ENCODE measurements at regions not wholly inside any gene's neighbourhood (a gene's known extent, or its start where the extent isn't known, plus 50 kb on each side); places are given as distances from the start of the nearest gene placed in this dataset.

DNA sequence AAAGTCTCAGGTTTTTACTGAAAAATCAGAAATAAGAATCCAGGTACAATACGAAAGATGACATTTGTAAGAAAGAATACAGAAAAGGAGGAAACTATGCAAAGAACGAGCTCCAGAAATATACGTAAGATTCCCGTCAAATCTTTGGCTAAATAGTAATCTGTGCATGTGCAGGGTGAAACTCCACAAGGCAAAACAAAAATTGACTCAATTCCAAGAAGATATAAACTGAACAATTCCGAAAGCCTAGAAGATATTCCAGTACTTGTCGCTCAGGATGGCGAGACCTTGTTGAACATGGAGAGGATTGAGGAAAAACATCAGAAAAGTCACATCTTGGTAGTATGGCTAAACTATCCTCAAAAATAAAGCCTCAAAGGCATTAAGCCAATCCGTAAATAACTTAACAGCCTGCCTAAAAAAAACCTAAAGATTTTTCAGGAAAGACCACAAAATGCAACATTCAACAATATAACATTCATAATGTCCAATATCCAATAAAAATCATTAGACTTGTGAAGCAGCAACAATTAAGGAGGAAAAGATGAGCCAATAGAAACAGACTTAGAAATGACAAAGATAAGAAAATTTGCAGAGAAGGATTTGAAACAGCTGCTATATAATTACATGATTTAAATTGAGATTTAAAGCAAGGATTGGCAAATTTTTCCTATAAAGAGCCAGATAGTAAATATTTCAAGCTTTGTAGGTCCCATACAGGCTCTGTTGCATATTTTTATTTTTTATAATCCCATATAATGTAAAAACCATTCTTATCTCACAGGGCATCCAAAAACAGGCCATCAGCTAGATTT, 166.4 kb upstream of the UBASH3B start:
- TF ChIP-seq, protein P1, sequence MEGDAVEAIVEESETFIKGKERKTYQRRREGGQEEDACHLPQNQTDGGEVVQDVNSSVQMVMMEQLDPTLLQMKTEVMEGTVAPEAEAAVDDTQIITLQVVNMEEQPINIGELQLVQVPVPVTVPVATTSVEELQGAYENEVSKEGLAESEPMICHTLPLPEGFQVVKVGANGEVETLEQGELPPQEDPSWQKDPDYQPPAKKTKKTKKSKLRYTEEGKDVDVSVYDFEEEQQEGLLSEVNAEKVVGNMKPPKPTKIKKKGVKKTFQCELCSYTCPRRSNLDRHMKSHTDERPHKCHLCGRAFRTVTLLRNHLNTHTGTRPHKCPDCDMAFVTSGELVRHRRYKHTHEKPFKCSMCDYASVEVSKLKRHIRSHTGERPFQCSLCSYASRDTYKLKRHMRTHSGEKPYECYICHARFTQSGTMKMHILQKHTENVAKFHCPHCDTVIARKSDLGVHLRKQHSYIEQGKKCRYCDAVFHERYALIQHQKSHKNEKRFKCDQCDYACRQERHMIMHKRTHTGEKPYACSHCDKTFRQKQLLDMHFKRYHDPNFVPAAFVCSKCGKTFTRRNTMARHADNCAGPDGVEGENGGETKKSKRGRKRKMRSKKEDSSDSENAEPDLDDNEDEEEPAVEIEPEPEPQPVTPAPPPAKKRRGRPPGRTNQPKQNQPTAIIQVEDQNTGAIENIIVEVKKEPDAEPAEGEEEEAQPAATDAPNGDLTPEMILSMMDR (IDR thresholded peaks at IDR 0.05; ENCODE audit: control insufficient read depth, extremely low read depth, insufficient read depth): no peak
- H3K4me3 ChIP-seq (ENCODE audit: low read depth, low read length): no peak overlapping the region
- DNase-seq (ENCODE audit: low read depth): no peak

DNA sequence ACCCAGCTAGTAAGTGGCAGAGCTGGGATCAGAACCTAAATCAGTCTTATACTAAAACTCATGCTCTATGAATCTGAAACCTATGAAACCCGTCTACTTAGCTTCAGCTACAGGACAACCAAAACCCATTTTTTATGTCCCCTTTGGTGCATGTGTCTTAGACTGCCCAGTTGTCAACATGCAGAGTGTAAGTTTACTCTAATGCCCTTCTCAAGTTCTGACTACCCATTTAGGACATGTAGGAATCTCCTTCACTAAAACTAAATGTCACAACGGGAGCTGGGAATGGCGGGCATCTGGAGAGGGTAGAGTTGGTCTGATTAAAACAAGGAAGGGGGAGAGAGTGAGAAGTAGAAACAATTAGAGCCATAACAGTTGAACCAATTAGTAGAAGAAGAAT, 167.9 kb upstream of the UBASH3B start:
- no peak overlapping the region for H3K4me3 ChIP-seq (ENCODE audit: low read depth, low read length)
- no peak for DNase-seq (ENCODE audit: low read depth)
- TF ChIP-seq, protein P1 (IDR thresholded peaks at IDR 0.05; ENCODE audit: control insufficient read depth, extremely low read depth, insufficient read depth): no peak

DNA sequence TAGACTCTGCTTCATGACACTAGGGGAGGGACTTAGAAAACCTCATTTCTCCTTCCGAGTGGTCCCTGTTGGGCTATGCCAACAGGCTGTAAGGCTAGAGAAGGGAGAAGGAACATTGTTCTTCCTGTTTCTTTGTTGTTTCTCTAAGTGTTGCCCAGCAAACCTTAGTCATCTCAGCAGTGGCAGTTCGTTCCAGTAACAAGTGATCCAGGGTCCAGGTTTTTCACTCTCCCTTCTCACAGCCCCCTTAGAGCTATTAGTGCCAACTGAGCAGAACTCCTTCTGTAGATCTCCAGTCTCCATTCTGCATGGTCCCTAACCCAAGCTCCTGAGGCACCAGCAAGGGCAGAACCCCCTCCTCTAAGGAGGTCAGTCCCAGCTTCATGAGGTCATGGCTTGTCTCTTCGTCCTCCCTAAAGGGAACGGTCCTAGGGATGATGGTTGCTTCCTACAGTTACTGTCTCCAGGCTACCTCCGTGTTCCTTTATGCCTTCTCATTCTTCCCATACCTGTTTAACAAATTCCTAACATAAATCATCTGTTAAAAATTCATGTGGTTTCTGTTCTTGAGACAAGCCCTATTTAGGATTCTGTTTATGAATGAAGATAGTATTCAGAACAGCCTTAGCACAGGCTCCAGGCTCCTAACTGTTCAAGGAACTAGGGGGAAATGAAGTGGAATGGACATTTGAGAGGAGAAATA, 168.6 kb upstream of the UBASH3B start:
- TF ChIP-seq, protein P1 (IDR thresholded peaks at IDR 0.05; ENCODE audit: control insufficient read depth, extremely low read depth, insufficient read depth): no peak
- no peak for DNase-seq (ENCODE audit: low read depth)

DNA sequence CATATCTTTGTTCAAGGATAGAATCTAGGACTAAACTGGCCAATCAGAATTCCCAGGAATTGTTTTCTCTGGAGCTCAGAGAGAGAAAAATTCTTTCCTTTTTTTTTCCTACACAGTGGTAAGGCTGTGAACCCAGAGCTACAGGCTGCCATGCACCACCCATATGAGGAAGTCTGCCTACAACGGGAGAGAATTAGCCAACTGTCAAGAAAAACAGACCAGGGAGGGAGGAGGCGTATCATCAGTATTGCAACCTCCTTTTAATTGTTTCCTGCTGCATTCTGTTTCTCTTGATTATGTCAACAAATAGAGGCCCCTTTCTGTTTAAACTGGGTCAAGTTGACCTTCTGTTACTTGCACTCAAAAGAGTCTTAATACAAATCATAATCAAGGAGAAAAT, 176.5 kb upstream of the UBASH3B start:
- no peak overlapping the region for H3K4me3 ChIP-seq (ENCODE audit: low read depth, low read length)
- no peak for DNase-seq (ENCODE audit: low read depth)
- TF ChIP-seq, protein P1 (IDR thresholded peaks at IDR 0.05; ENCODE audit: control insufficient read depth, extremely low read depth, insufficient read depth): no peak

More for the DNA sequence above, 168.6 kb upstream of the UBASH3B start:
- H3K4me3 ChIP-seq (ENCODE audit: low read depth, low read length): no peak overlapping the region

DNA sequence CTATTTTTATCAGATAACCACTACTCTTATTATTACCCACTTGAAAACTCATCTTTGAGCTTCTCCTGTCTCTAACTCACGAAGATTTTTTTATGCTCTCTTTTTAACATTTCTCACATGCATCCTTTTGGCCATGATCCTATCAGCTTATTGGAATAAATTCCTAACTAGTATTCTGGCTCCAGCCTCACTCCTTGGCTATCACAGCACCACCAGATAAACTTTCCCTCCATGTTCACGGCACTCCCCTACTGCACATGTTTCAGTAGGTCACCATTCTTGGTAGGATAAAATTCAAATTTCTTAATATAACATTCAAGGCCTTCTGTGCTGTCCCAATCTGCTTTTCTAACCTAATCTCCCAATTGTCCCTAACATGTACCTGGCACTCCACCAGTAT, 186.6 kb upstream of the UBASH3B start:
- TF ChIP-seq, protein P1 (IDR thresholded peaks at IDR 0.05; ENCODE audit: control insufficient read depth, extremely low read depth, insufficient read depth): no peak
- DNase-seq (ENCODE audit: low read depth): no peak
- no peak overlapping the region for H3K4me3 ChIP-seq (ENCODE audit: low read depth, low read length)

DNA sequence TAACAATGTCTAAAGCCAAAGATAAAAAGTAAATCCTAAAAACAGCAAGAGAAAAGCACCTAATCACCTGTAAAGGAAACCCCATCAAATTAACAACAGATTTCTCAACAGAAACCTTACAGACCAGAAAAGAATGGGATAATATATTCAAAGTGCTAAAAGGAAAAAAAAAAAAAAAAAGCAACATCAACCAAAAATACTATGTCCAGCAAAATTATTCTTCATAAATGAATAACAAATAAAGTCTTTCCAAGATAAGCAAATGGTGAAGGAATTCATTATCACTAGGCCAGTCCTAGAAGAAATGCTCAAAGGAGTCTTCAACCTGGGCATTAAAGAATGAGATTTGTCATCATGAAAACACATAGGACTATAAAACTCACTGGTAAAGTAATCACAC, 192.0 kb upstream of the UBASH3B start:
- no peak for DNase-seq (ENCODE audit: low read depth)
- TF ChIP-seq, protein P1 (IDR thresholded peaks at IDR 0.05; ENCODE audit: control insufficient read depth, extremely low read depth, insufficient read depth): no peak
- H3K4me3 ChIP-seq (ENCODE audit: low read depth, low read length): no peak overlapping the region
